ENCODE measurements at regions not wholly inside any gene's neighbourhood (a gene's known extent, or its start where the extent isn't known, plus 50 kb on each side); places are given as distances from the start of the nearest gene placed in this dataset.
"Not testable (repeated sequence)": the region's sequence is repeated elsewhere in the genome, so short reads cannot be mapped to it uniquely, and the experiment has no call there.

DNA sequence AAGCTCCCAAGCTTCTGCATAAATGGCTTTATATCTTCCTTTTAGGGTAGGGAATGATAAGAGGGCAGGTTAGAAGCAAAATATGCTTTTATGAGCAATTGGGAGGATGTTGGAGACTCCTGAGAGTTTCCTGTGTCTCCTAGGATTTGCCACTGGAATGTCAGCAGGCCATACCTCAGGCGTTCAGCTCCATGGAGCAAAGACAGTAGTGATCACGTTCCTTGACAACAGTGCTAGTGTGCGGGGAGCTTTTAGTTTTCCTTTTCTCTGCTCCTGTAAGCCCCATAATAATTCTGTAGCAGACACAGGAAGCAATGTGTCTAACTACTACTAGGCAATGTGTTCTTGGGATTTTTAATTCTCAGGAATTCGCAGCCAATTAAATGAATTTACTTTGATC is 113.6 kb downstream of the SRGAP2 start:
- not testable (repeated sequence) for TF ChIP-seq CTCF (IDR thresholded peaks at IDR 0.05); POLR2AphosphoS5 (IDR thresholded peaks at IDR 0.05; ENCODE audit: insufficient read depth in 1 of 2, low read depth in 1 of 2)

Data from vagina (tissue), 2 donors.